Esophagus squamous epithelium (tissue), 5 donors: ENCODE measurements at regions not wholly inside any gene's neighbourhood (a gene's known extent, or its start where the extent isn't known, plus 50 kb on each side); places are given as distances from the start of the nearest gene placed in this dataset.

Experiments used
- DNase-seq: peaks from one replicate; lab custom pipeline; 2025; lab: John Stamatoyannopoulos, UW
- H3K27ac ChIP-seq, 4 donors: fragments of 200-600 bp; sonication (generic); one replicate each; pipeline ENCODE4 v1.5.1; 2016 to 2019; ENCODE audit warnings: mild to moderate bottlenecking in 1 of 4
- H3K27me3 ChIP-seq, 4 donors: fragments of 200-600 bp; sonication (generic); 1 replicate in 3 of 4; 2 replicates in 1 of 4; pipeline versions ENCODE4 v1.5.1 to v1.6.0; 2017 to 2021; ENCODE audit warnings: antibody characterized with exemption in 1 of 4
- H3K36me3 ChIP-seq, 3 donors: fragments of 200-600 bp; sonication (generic); one replicate each; pipeline ENCODE4 v1.5.1; 2016 to 2019
- H3K4me1 ChIP-seq, 3 donors: fragments of 200-600 bp; sonication (generic); one replicate each; pipeline ENCODE4 v1.5.1; 2017 to 2019
- H3K4me3 ChIP-seq, 4 donors: fragments of 200-600 bp; sonication (generic); 1 replicate in 3 of 4; 2 replicates in 1 of 4; pipeline ENCODE4 v1.5.1; 2016 to 2019; ENCODE audit warnings: mild to moderate bottlenecking in 2 of 4, moderate library complexity in 1 of 4
- H3K9me3 ChIP-seq, 3 donors: fragments of 200-600 bp; sonication (generic); one replicate each; pipeline ENCODE4 v1.5.1; 2016 to 2019
- POLR2A ChIP-seq, 4 donors: fragments of 450-650 bp; IDR thresholded peaks; one replicate each; pipeline ENCODE4 v1.6.1; 2017; ENCODE audit warnings: antibody characterized with exemption in 4 of 4, mild to moderate bottlenecking in 4 of 4, moderate library complexity in 3 of 4
- WGBS, 2 donors: methylation state at CpG; one replicate each; pipeline ENCODE4 v1.1.5; 2018; 5-methylcytosine and 5-hydroxymethylcytosine counted together
- intact Hi-C: fragments of 100-400 bp; cut with DNase I; formaldehyde crosslinking; loops from one replicate; pipeline ENCODE4 v1.15.0; 2022
- TF ChIP-seq, protein P1 (sequence below), 6 experiments: fragments of 450-650 bp in 4 of 6; fragments of 200-600 bp in 2 of 6; sonication (generic) in 2 of 6; IDR thresholded peaks; one replicate each; pipeline ENCODE4 v1.5.1; 2016 to 2019; ENCODE audit warnings: antibody characterized with exemption in 6 of 6, mild to moderate bottlenecking in 4 of 6, moderate library complexity in 4 of 6
- donor health status: DM: yes; HTN: yes; CAD: no.

DNA sequence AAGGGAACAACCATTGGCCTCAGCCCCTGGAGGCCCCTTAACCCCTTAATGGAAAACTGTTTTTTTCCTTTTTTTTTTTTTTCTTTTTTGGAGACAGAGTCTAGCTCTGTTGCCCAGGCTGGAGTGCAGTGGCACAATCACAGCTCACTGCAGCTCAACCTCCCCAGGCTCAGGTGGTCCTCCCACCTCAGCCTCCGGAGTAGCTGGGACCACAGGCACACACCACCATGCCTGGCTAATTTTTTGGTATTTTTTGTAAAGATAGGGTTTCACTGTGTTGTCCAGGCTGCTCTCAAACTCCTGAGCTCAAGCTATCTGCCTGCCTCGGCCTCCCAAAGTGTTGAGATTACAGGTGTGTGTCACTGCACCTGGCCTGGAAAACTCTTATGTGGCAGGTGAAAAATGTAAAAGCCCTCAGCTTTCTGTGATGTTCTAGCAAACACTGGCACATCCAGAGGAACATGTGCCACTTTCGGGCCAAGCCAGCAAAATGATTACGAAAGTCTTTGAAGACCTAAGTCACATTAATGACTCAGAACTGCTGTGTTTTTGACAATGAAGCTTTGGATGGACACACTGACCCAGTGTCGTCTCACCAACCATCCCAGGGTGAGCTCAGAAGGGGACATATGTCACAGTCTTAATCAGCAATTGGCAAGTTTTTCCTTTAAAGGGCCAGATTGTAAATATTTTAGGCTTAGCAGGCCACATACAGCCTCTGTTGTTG, 189.3 kb upstream of the TPM1 start:
- Histone ChIP-seq H3K9me3 (no peaks in the 10 kb centered on the region), H3K4me3 (no peak overlapping the region), H3K4me1 (peaks cover 8 to 34% (median 18%) of the 10 kb centered on the region in 3 donors), H3K36me3 (no peaks in the 10 kb centered on the region), H3K27me3 (peaks cover 0 to 29% (median 0%) of the 10 kb centered on the region in 4 donors), H3K27ac (no peak overlapping the region)
- DNase-seq: no peak
- TF ChIP-seq POLR2A (IDR thresholded peaks at IDR 0.05): no peak
- TF ChIP-seq, protein P1, sequence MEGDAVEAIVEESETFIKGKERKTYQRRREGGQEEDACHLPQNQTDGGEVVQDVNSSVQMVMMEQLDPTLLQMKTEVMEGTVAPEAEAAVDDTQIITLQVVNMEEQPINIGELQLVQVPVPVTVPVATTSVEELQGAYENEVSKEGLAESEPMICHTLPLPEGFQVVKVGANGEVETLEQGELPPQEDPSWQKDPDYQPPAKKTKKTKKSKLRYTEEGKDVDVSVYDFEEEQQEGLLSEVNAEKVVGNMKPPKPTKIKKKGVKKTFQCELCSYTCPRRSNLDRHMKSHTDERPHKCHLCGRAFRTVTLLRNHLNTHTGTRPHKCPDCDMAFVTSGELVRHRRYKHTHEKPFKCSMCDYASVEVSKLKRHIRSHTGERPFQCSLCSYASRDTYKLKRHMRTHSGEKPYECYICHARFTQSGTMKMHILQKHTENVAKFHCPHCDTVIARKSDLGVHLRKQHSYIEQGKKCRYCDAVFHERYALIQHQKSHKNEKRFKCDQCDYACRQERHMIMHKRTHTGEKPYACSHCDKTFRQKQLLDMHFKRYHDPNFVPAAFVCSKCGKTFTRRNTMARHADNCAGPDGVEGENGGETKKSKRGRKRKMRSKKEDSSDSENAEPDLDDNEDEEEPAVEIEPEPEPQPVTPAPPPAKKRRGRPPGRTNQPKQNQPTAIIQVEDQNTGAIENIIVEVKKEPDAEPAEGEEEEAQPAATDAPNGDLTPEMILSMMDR (IDR thresholded peaks at IDR 0.05): no peak
- 51 to 53% methylated on average over 5 of the region's 5 CpGs for WGBS, 2 donors
- intact Hi-C loops: no loop called here

DNA sequence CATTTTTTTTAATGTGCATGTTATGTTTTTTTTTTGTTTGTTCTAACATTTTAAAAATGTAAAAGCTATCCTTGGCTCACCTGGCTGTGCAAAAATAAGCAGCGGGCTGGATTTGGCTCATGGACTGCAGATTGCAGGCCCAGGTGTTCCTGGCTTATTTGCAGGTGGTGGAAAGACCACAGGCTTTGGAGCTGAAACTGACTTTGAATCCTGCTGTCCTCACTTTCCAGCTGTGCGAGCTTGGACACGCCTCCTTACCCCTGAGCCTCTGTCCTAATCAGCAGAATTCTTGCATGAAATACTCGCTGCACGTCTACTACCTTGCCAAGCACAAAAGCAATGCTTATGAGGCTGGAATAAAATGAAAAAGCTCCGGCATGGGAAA, 188.7 kb upstream of the TPM1 start:
- H3K4me3 ChIP-seq: no peak overlapping the region
- peaks cover 0 to 29% (median 0%) of the 10 kb centered on the region in 4 donors for H3K27me3 ChIP-seq
- H3K36me3 ChIP-seq: no peaks in the 10 kb centered on the region
- intact Hi-C loops: no loop called here
- no peak for TF ChIP-seq POLR2A (IDR thresholded peaks at IDR 0.05)
- TF ChIP-seq, protein P1 (IDR thresholded peaks at IDR 0.05): no peak
- no peaks in the 10 kb centered on the region for H3K9me3 ChIP-seq
- H3K4me1 ChIP-seq: peaks cover 8 to 34% (median 19%) of the 10 kb centered on the region in 3 donors
- no peak overlapping the region for H3K27ac ChIP-seq
- WGBS, 2 donors: 33 to 58% methylated on average over 6 of the region's 6 CpGs
- no peak for DNase-seq

DNA sequence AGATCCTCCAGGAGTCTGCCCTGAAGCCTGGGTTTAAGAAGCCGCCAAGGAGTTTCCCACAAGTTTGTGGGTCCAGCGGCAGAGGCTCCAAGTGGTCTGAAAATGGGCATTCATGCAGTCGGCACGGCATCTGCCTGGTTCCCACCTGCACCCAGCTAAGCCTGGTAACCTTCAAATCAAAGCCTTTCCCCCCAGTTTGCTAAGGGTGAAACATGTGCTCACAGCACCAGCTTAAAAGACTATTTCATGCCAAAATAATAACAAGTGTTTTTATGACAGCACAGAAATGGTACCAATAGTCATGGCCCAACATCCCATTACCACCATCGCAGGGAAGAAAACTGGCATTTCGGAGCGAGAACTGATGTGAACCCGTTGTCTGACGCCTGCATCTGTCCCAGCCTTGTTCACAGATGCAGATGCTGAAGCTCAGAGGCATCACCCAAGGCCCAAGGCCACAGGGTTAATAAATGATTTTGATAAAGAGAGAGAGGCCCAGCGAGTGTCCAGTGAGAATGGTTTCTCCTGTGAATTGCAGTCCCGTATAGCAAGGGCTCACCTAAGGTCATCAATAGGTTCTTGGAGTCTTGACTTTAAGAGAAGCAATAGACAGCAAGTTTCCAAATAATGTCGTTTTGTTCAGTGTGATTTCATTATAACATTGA, 188.0 kb upstream of the TPM1 start:
- no peaks in the 10 kb centered on the region for H3K36me3 ChIP-seq
- H3K4me3 ChIP-seq: no peak overlapping the region
- no peak for TF ChIP-seq POLR2A (IDR thresholded peaks at IDR 0.05)
- TF ChIP-seq, protein P1 (IDR thresholded peaks at IDR 0.05): no peak
- H3K27me3 ChIP-seq: peaks cover 0 to 29% (median 0%) of the 10 kb centered on the region in 4 donors
- WGBS, 2 donors: 81 to 87% methylated on average over 9 to 10 of the region's 12 CpGs
- intact Hi-C loops: no loop called here
- peaks cover 8 to 34% (median 19%) of the 10 kb centered on the region in 3 donors for H3K4me1 ChIP-seq
- H3K27ac ChIP-seq: no peak overlapping the region
- H3K9me3 ChIP-seq: no peaks in the 10 kb centered on the region
- no peak for DNase-seq

DNA sequence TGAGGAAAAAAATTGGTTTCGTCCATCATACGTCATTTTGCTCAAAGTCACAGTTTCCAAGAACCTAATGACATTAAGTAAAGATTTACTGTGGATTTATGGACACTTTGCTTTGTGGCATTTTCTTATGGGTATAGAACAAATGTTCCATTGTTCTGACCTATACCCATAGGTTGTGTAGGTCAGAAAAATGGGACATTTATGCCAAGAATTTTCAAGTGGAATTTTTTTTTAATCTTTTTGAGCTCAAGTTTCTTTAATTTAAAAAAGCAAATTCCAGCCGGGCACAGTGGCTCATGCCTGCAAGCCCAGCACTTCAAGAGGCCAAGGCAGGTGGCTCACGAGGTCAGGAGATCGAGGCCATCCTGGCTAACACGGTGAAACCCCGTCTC, 187.5 kb upstream of the TPM1 start:
- WGBS, 2 donors: 92 to 93% methylated on average over 7 of the region's 7 CpGs
- H3K9me3 ChIP-seq: no peaks in the 10 kb centered on the region
- intact Hi-C loops: no loop called here
- peaks cover 0 to 28% (median 0%) of the 10 kb centered on the region in 4 donors for H3K27me3 ChIP-seq
- no peak overlapping the region for H3K27ac ChIP-seq
- DNase-seq: no peak
- H3K4me1 ChIP-seq: peaks cover 8 to 34% (median 19%) of the 10 kb centered on the region in 3 donors
- no peak overlapping the region for H3K4me3 ChIP-seq
- no peaks in the 10 kb centered on the region for H3K36me3 ChIP-seq
- TF ChIP-seq POLR2A (IDR thresholded peaks at IDR 0.05): no peak
- TF ChIP-seq, protein P1 (IDR thresholded peaks at IDR 0.05): no peak
